A673 (cell line): ENCODE measurements at regions not wholly inside any gene's neighbourhood (a gene's known extent, or its start where the extent isn't known, plus 50 kb on each side); places are given as distances from the start of the nearest gene placed in this dataset.

Experiments
- BruUV-seq: library from RNA; stranded (reverse); fragments of 400-500 nt; replicated peaks from 2 replicates; lab custom pipeline; 2021; lab: Mats Ljungman, UMichigan
- CTCF ChIA-PET: fragments of 300-600 bp; sonication (Branson Sonifier 250); formaldehyde crosslinking; loops from one replicate; lab custom pipeline; 2022; ENCODE audit warnings: antibody characterized with exemption; lab: Charles Lee
- POLR2A ChIA-PET: fragments of 300-600 bp; sonication (Branson Sonifier 250); formaldehyde crosslinking; loops from one replicate; lab custom pipeline; 2022; ENCODE audit warnings: antibody characterized with exemption; ENCODE audit not compliant: low non-redundant PET; lab: Charles Lee
- DNase-seq: peaks from one replicate; pipeline ENCODE4 v3.0.0-alpha.2; 2015; ENCODE audit warnings: low spot score
- H3K27ac ChIP-seq: fragments of 200-600 bp; sonication (generic); 2 replicates; pipeline ENCODE4 v1.5.1; 2016; ENCODE audit warnings: mixed run types, low read depth, mild to moderate bottlenecking, mixed read lengths, antibody characterized with exemption, low read length; ENCODE audit not compliant: poor library complexity, severe bottlenecking
- H3K27me3 ChIP-seq: fragments of 200-600 bp; sonication (generic); replicated peaks from 2 replicates; pipeline ENCODE4 v1.6.1; 2017; ENCODE audit warnings: mixed run types, low read depth, mild to moderate bottlenecking, mixed read lengths, antibody characterized with exemption, low read length; ENCODE audit not compliant: insufficient read depth, poor library complexity
- H3K36me3 ChIP-seq: fragments of 200-600 bp; sonication (generic); 2 replicates; pipeline ENCODE4 v1.6.1; 2016; ENCODE audit warnings: mixed run types, mild to moderate bottlenecking, mixed read lengths, antibody characterized with exemption, low read length; ENCODE audit not compliant: insufficient read depth, poor library complexity, severe bottlenecking
- H3K4me1 ChIP-seq: fragments of 200-600 bp; sonication (generic); 2 replicates; pipeline ENCODE4 v1.6.1; 2017; ENCODE audit warnings: mixed run types, mild to moderate bottlenecking, mixed read lengths, antibody characterized with exemption, low read length; ENCODE audit not compliant: insufficient read depth, poor library complexity, severe bottlenecking
- H3K4me3 ChIP-seq: fragments of 200-600 bp; sonication (generic); 2 replicates; pipeline ENCODE4 v1.5.1; 2016; ENCODE audit warnings: low read depth, mixed run types, mild to moderate bottlenecking, mixed read lengths, low read length; ENCODE audit not compliant: poor library complexity, severe bottlenecking
- H3K9me3 ChIP-seq: fragments of 200-600 bp; sonication (generic); 2 replicates; pipeline ENCODE4 v1.6.1; 2016; ENCODE audit warnings: mixed run types, low read depth, mild to moderate bottlenecking, mixed read lengths, antibody characterized with exemption, low read length; ENCODE audit not compliant: poor library complexity, severe bottlenecking
- EZH2 ChIP-seq: fragments of 200-600 bp; sonication (generic); IDR thresholded peaks from 2 replicates; pipeline ENCODE4 v1.6.1; 2017; ENCODE audit warnings: borderline replicate concordance, low read depth, mild to moderate bottlenecking, mixed read lengths, antibody characterized with exemption, low read length; ENCODE audit not compliant: poor library complexity, severe bottlenecking
- intact Hi-C: fragments of 100-400 bp; cut with micrococcal nuclease; formaldehyde crosslinking; loops from one replicate; pipeline ENCODE4 v1.10.0; 2022; ENCODE audit not compliant: unreplicated experiment
- TF ChIP-seq, protein P1 (sequence below): fragments of 300-800, 200-600 bp; sonication (generic); conservative IDR thresholded peaks from 2 replicates; pipeline ENCODE4 v1.5.1; 2017; ENCODE audit warnings: low read depth, mild to moderate bottlenecking, antibody characterized with exemption, low read length, moderate library complexity, mixed read lengths

GRCh38 chr5:89041976-89042375 lies 159.0 kb upstream of the MEF2C start:
- no peak for DNase-seq
- no peak overlapping the region for H3K4me3 ChIP-seq
- H3K4me1 ChIP-seq = no peaks in the 10 kb centered on the region
- intact Hi-C loops = no loop called here
- ChIA-PET CTCF (interaction anchor here (0.7 kb wide), 1 partner anchor 314 kb away, joined by 3 read pairs; no protein-coding TSS in a partner anchor), POLR2A (no interaction called here)
- H3K27me3 ChIP-seq = no peaks in the 10 kb centered on the region
- TF ChIP-seq, protein P1, sequence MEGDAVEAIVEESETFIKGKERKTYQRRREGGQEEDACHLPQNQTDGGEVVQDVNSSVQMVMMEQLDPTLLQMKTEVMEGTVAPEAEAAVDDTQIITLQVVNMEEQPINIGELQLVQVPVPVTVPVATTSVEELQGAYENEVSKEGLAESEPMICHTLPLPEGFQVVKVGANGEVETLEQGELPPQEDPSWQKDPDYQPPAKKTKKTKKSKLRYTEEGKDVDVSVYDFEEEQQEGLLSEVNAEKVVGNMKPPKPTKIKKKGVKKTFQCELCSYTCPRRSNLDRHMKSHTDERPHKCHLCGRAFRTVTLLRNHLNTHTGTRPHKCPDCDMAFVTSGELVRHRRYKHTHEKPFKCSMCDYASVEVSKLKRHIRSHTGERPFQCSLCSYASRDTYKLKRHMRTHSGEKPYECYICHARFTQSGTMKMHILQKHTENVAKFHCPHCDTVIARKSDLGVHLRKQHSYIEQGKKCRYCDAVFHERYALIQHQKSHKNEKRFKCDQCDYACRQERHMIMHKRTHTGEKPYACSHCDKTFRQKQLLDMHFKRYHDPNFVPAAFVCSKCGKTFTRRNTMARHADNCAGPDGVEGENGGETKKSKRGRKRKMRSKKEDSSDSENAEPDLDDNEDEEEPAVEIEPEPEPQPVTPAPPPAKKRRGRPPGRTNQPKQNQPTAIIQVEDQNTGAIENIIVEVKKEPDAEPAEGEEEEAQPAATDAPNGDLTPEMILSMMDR = no peak
- TF ChIP-seq EZH2 = no peak
- no peaks in the 10 kb centered on the region for H3K36me3 ChIP-seq
- BruUV-seq = no TSS peak
- H3K27ac ChIP-seq = no peak overlapping the region
- no peaks in the 10 kb centered on the region for H3K9me3 ChIP-seq

DNA sequence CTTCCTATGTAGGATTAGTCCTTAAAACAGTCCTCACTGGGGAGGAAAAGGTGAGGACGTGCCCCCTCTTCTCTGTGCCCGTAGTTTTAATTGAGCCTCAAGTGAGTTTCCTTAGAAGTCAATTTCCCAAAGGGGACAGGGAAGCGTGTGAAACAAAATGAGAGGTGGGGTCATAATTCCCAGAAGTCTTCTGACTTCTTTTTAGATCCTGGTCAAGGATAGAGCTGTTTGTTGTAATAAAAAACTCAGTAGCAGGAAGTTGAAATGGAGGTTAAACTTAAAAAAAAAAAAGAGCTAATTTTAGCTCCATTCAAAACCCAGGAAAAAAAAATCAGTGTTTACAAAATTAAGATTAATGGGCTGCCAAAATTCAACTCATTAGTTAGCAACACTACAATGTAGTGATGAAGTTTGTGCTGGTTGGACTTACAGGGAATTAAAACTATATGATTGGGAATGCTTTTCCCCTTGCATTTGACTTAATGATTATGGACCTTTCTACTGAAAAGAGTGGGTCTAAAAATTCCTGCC lies 158.3 kb upstream of the MEF2C start:
- TF ChIP-seq EZH2 = no peak
- TF ChIP-seq, protein P1 = no peak
- H3K4me3 ChIP-seq = no peak overlapping the region
- no peaks in the 10 kb centered on the region for H3K36me3 ChIP-seq
- H3K27me3 ChIP-seq = no peaks in the 10 kb centered on the region
- BruUV-seq = no TSS peak
- intact Hi-C loops = no loop called here
- no peak for DNase-seq
- no peaks in the 10 kb centered on the region for H3K4me1 ChIP-seq
- ChIA-PET POLR2A (no interaction called here), CTCF (interaction anchor here (0.7 kb wide), 1 partner anchor 313 kb away, joined by 3 read pairs; no protein-coding TSS in a partner anchor)
- no peaks in the 10 kb centered on the region for H3K9me3 ChIP-seq
- no peak overlapping the region for H3K27ac ChIP-seq

GRCh38 chr5:89036704-89037489 lies 153.9 kb upstream of the MEF2C start:
- BruUV-seq = no TSS peak

More at GRCh38 chr5:89036704-89037489, 153.9 kb upstream of the MEF2C start:
- TF ChIP-seq, protein P1 = no peak
- TF ChIP-seq EZH2 = no peak
- Histone ChIP-seq H3K27ac (no peak overlapping the region), H3K9me3 (no peaks in the 10 kb centered on the region), H3K27me3 (no peaks in the 10 kb centered on the region), H3K36me3 (no peaks in the 10 kb centered on the region), H3K4me3 (no peak overlapping the region), H3K4me1 (no peaks in the 10 kb centered on the region)
- DNase-seq = no peak
- ChIA-PET CTCF (no interaction called here), POLR2A (no interaction called here)
- intact Hi-C loops = no loop called here
